ENCODE measurements at regions not wholly inside any gene's neighbourhood (a gene's known extent, or its start where the extent isn't known, plus 50 kb on each side); places are given as distances from the start of the nearest gene placed in this dataset.

- TF ChIP-seq CTCF (IDR thresholded peaks at IDR 0.05) (no peak), EP300 (IDR thresholded peaks at IDR 0.05) (no peak), POLR2AphosphoS5 (IDR thresholded peaks at IDR 0.05) (no peak), POLR2A (IDR thresholded peaks at IDR 0.05) (no peak)
Measured at GRCh38 chr4:125398263-125399002, 83.7 kb downstream of the FAT4 start.
